ENCODE measurements at regions not wholly inside any gene's neighbourhood (a gene's known extent, or its start where the extent isn't known, plus 50 kb on each side); places are given as distances from the start of the nearest gene placed in this dataset.
"Not testable (repeated sequence)": the region's sequence is repeated elsewhere in the genome, so short reads cannot be mapped to it uniquely, and the experiment has no call there.

GRCh38 chr4:52202931-52203330, 151.8 kb downstream of the SPATA18 start:
- H3F3A ChIP-seq (ENCODE audit: insufficient read depth, low read length): no peaks in the 10 kb centered on the region
- no peak overlapping the region for H3K4me2 ChIP-seq (ENCODE audit: low read depth, low read length)
- H4K20me1 ChIP-seq (ENCODE audit: insufficient read depth, low read length): no peaks in the 10 kb centered on the region
- H2AFZ ChIP-seq (ENCODE audit: low read length): no peak overlapping the region
- H3K27me3 ChIP-seq (replicated peaks; ENCODE audit: insufficient read depth, low read length): no peaks in the 10 kb centered on the region
- H3K9me2 ChIP-seq (replicated peaks; ENCODE audit: insufficient read depth, low read length): no peaks in the 10 kb centered on the region
- no peak for TF ChIP-seq CTCF (IDR thresholded peaks at IDR 0.05; ENCODE audit: low read length)
- no peak for TF ChIP-seq EZH2phosphoT487 (IDR thresholded peaks at IDR 0.05; ENCODE audit: low read length)
- TF ChIP-seq EZH2 (optimal IDR thresholded peaks at IDR 0.05; ENCODE audit: low read depth, low read length): no peak
- no peak overlapping the region for H3K27ac ChIP-seq (ENCODE audit: low read length)
- no peaks in the 10 kb centered on the region for H3K79me2 ChIP-seq (ENCODE audit: low read length)
- no peaks in the 10 kb centered on the region for H3K9me3 ChIP-seq (replicated peaks; ENCODE audit: insufficient read depth, low read length)
- no peaks in the 10 kb centered on the region for H3K36me3 ChIP-seq (replicated peaks; ENCODE audit: insufficient read depth, low read length)
- H3K4me1 ChIP-seq (ENCODE audit: low read length): no peaks in the 10 kb centered on the region
- no peak overlapping the region for H3K9ac ChIP-seq (ENCODE audit: low read length)
- H3K4me3 ChIP-seq (ENCODE audit: low read length): no peak overlapping the region
- DNase-seq: no peak

GRCh38 chr4:52203351-52203750, 152.2 kb downstream of the SPATA18 start:
- H3K9me3 ChIP-seq (replicated peaks; ENCODE audit: insufficient read depth, low read length): no peaks in the 10 kb centered on the region
- H3K27me3 ChIP-seq (replicated peaks; ENCODE audit: insufficient read depth, low read length): no peaks in the 10 kb centered on the region
- DNase-seq: no peak
- H3K4me1 ChIP-seq (ENCODE audit: low read length): no peaks in the 10 kb centered on the region
- no peaks in the 10 kb centered on the region for H3K9me2 ChIP-seq (replicated peaks; ENCODE audit: insufficient read depth, low read length)
- H3K4me3 ChIP-seq (ENCODE audit: low read length): no peak overlapping the region
- no peaks in the 10 kb centered on the region for H3K79me2 ChIP-seq (ENCODE audit: low read length)
- H3K36me3 ChIP-seq (replicated peaks; ENCODE audit: insufficient read depth, low read length): no peaks in the 10 kb centered on the region
- no peak overlapping the region for H2AFZ ChIP-seq (ENCODE audit: low read length)
- H3K27ac ChIP-seq (ENCODE audit: low read length): no peak overlapping the region
- no peaks in the 10 kb centered on the region for H4K20me1 ChIP-seq (ENCODE audit: insufficient read depth, low read length)
- no peaks in the 10 kb centered on the region for H3F3A ChIP-seq (ENCODE audit: insufficient read depth, low read length)
- H3K4me2 ChIP-seq (ENCODE audit: low read depth, low read length): no peak overlapping the region
- no peak for TF ChIP-seq CTCF (IDR thresholded peaks at IDR 0.05; ENCODE audit: low read length)
- no peak for TF ChIP-seq EZH2phosphoT487 (IDR thresholded peaks at IDR 0.05; ENCODE audit: low read length)
- H3K9ac ChIP-seq (ENCODE audit: low read length): no peak overlapping the region

- TF ChIP-seq EZH2phosphoT487 (IDR thresholded peaks at IDR 0.05; ENCODE audit: low read length) (no peak), EZH2 (optimal IDR thresholded peaks at IDR 0.05; ENCODE audit: low read depth, low read length) (no peak), CTCF (IDR thresholded peaks at IDR 0.05; ENCODE audit: low read length) (no peak)
- DNase-seq: no peak
- no peaks in the 10 kb centered on the region for H3K27me3 ChIP-seq (replicated peaks; ENCODE audit: insufficient read depth, low read length)
- no peaks in the 10 kb centered on the region for H3K9me2 ChIP-seq (replicated peaks; ENCODE audit: insufficient read depth, low read length)
- H2AFZ ChIP-seq (ENCODE audit: low read length): no peak overlapping the region
- H3K36me3 ChIP-seq (replicated peaks; ENCODE audit: insufficient read depth, low read length): no peaks in the 10 kb centered on the region
- H3K27ac ChIP-seq (ENCODE audit: low read length): no peak overlapping the region
- no peaks in the 10 kb centered on the region for H3K79me2 ChIP-seq (ENCODE audit: low read length)
- H3K9me3 ChIP-seq (replicated peaks; ENCODE audit: insufficient read depth, low read length): no peaks in the 10 kb centered on the region
- no peak overlapping the region for H3K9ac ChIP-seq (ENCODE audit: low read length)
- no peak overlapping the region for H3K4me2 ChIP-seq (ENCODE audit: low read depth, low read length)
- H4K20me1 ChIP-seq (ENCODE audit: insufficient read depth, low read length): no peaks in the 10 kb centered on the region
- no peaks in the 10 kb centered on the region for H3F3A ChIP-seq (ENCODE audit: insufficient read depth, low read length)
- H3K4me1 ChIP-seq (ENCODE audit: low read length): no peaks in the 10 kb centered on the region
- H3K4me3 ChIP-seq (ENCODE audit: low read length): no peak overlapping the region
Observed at GRCh38 chr4:52204921-52205320, 153.8 kb downstream of the SPATA18 start.

GRCh38 chr4:52207146-52207545, 156.0 kb downstream of the SPATA18 start:
- H3K9me3 ChIP-seq (replicated peaks; ENCODE audit: insufficient read depth, low read length); H3K4me1 ChIP-seq (ENCODE audit: low read length); H3K9ac ChIP-seq (ENCODE audit: low read length); H3K4me3 ChIP-seq (ENCODE audit: low read length); DNase-seq; H3K4me2 ChIP-seq (ENCODE audit: low read depth, low read length); H3K27ac ChIP-seq (ENCODE audit: low read length); H3K9me2 ChIP-seq (replicated peaks; ENCODE audit: insufficient read depth, low read length); H3K36me3 ChIP-seq (replicated peaks; ENCODE audit: insufficient read depth, low read length); H3K79me2 ChIP-seq (ENCODE audit: low read length); H4K20me1 ChIP-seq (ENCODE audit: insufficient read depth, low read length); H3K27me3 ChIP-seq (replicated peaks; ENCODE audit: insufficient read depth, low read length); H3F3A ChIP-seq (ENCODE audit: insufficient read depth, low read length); H2AFZ ChIP-seq (ENCODE audit: low read length): not testable (repeated sequence)
